GM23248 (cell line): ENCODE measurements at regions not wholly inside any gene's neighbourhood (a gene's known extent, or its start where the extent isn't known, plus 50 kb on each side); places are given as distances from the start of the nearest gene placed in this dataset.

Source experiments
- DNase-seq: peaks from one replicate; pipeline ENCODE4 v3.0.0-alpha.2; 2015
- H2AFZ ChIP-seq: fragments of 200-600 bp; sonication (generic); 2 replicates; pipeline ENCODE4 v1.6.1; 2016; ENCODE audit warnings: antibody characterized with exemption
- H3F3A ChIP-seq: fragments of 200-600 bp; sonication (generic); 2 replicates; pipeline ENCODE4 v1.6.1; 2016; ENCODE audit warnings: mild to moderate bottlenecking, antibody characterized with exemption, mixed run types; ENCODE audit not compliant: insufficient read depth
- H3K27ac ChIP-seq: fragments of 200-600 bp; sonication (generic); 2 replicates; pipeline ENCODE4 v1.5.1; 2016; ENCODE audit warnings: mild to moderate bottlenecking
- H3K27me3 ChIP-seq: fragments of 200-600 bp; sonication (generic); replicated peaks from 2 replicates; pipeline ENCODE4 v1.6.1; 2016; ENCODE audit warnings: mild to moderate bottlenecking; ENCODE audit not compliant: insufficient read depth
- H3K36me3 ChIP-seq: fragments of 200-600 bp; sonication (generic); 2 replicates; pipeline ENCODE4 v1.6.1; 2016; ENCODE audit warnings: low read depth, mild to moderate bottlenecking
- H3K4me1 ChIP-seq: fragments of 200-600 bp; sonication (generic); 2 replicates; pipeline ENCODE4 v1.6.1; 2016; ENCODE audit warnings: mild to moderate bottlenecking; ENCODE audit not compliant: insufficient read depth
- H3K4me2 ChIP-seq: fragments of 200-600 bp; sonication (generic); one replicate; pipeline ENCODE4 v1.6.1; 2016; ENCODE audit warnings: mild to moderate bottlenecking; ENCODE audit not compliant: unreplicated experiment
- H3K4me3 ChIP-seq: fragments of 200-600 bp; sonication (generic); 2 replicates; pipeline ENCODE4 v1.5.1; 2016; ENCODE audit warnings: mild to moderate bottlenecking
- H3K79me2 ChIP-seq: fragments of 200-600 bp; sonication (generic); 2 replicates; pipeline ENCODE4 v1.6.1; 2016; ENCODE audit warnings: mild to moderate bottlenecking; ENCODE audit not compliant: insufficient read depth
- H3K9ac ChIP-seq: fragments of 200-600 bp; sonication (generic); 2 replicates; pipeline ENCODE4 v1.6.1; 2016; ENCODE audit warnings: mild to moderate bottlenecking
- H3K9me2 ChIP-seq: fragments of 200-600 bp; sonication (generic); 2 replicates; pipeline ENCODE4 v1.6.1; 2016; ENCODE audit warnings: mixed run types, mild to moderate bottlenecking, moderate library complexity; ENCODE audit not compliant: insufficient read depth
- H3K9me3 ChIP-seq: fragments of 200-600 bp; sonication (generic); one replicate; pipeline ENCODE4 v1.6.1; 2017; ENCODE audit warnings: low read depth
- H4K20me1 ChIP-seq: fragments of 200-600 bp; sonication (generic); 2 replicates; pipeline ENCODE4 v1.6.0; 2016; ENCODE audit not compliant: insufficient read depth
- EZH2 ChIP-seq: fragments of 200-600 bp; sonication (generic); IDR thresholded peaks from 2 replicates; pipeline ENCODE4 v1.6.1; 2018; ENCODE audit warnings: antibody characterized with exemption, mild to moderate bottlenecking; ENCODE audit not compliant: insufficient read depth, poor library complexity, severe bottlenecking
- EZH2phosphoT487 ChIP-seq: fragments of 200-600 bp; sonication (generic); IDR thresholded peaks from 2 replicates; pipeline ENCODE4 v1.6.1; 2018; ENCODE audit warnings: antibody characterized with exemption, moderate library complexity, mild to moderate bottlenecking, low read depth; ENCODE audit not compliant: insufficient read depth
- WGBS, 2 experiments: methylation state at CpG; one replicate each; pipeline ENCODE4 v1.1.6; 2015 to 2017; ENCODE audit warnings: low lambda C conversion rate in 2 of 2, low coverage in 1 of 2; ENCODE audit errors: missing lambda C conversion rate in 2 of 2; 5-methylcytosine and 5-hydroxymethylcytosine counted together
- in situ Hi-C: fragments of 300-500 bp; cut with MboI; formaldehyde crosslinking; loops from 2 replicates; pipeline ENCODE4 v1.15.0; 2020

- H3K4me2 ChIP-seq: no peak overlapping the region
- no peak overlapping the region for H3K4me3 ChIP-seq
- in situ Hi-C loops: no loop called here
- TF ChIP-seq EZH2phosphoT487 (no peak), EZH2 (no peak)
- H3K4me1 ChIP-seq: no peaks in the 10 kb centered on the region
- no peaks in the 10 kb centered on the region for H3K79me2 ChIP-seq
- H3K9ac ChIP-seq: no peak overlapping the region
- H3K27me3 ChIP-seq: no peaks in the 10 kb centered on the region
- H4K20me1 ChIP-seq: no peaks in the 10 kb centered on the region
- no peaks in the 10 kb centered on the region for H3K9me3 ChIP-seq
- 43 to 47% methylated on average over 19 to 21 of the region's 22 CpGs for WGBS, 2 experiments
- H3F3A ChIP-seq: no peaks in the 10 kb centered on the region
- H3K9me2 ChIP-seq: no peaks in the 10 kb centered on the region
- H3K36me3 ChIP-seq: no peaks in the 10 kb centered on the region
- H2AFZ ChIP-seq: no peak overlapping the region
- no peak for DNase-seq
- no peak overlapping the region for H3K27ac ChIP-seq
Observed at GRCh38 chr11:134535029-134536025, 123.3 kb upstream of the B3GAT1 start.

- no peaks in the 10 kb centered on the region for H3K9me3 ChIP-seq
- TF ChIP-seq EZH2phosphoT487 (no peak), EZH2 (no peak)
- H3K9me2 ChIP-seq: no peaks in the 10 kb centered on the region
- H2AFZ ChIP-seq: no peak overlapping the region
- H3K4me1 ChIP-seq: no peaks in the 10 kb centered on the region
- H3K27ac ChIP-seq: no peak overlapping the region
- no peak overlapping the region for H3K4me2 ChIP-seq
- no peaks in the 10 kb centered on the region for H3K79me2 ChIP-seq
- no peaks in the 10 kb centered on the region for H4K20me1 ChIP-seq
- no peak overlapping the region for H3K4me3 ChIP-seq
- H3F3A ChIP-seq: no peaks in the 10 kb centered on the region
- H3K36me3 ChIP-seq: no peaks in the 10 kb centered on the region
- no peaks in the 10 kb centered on the region for H3K27me3 ChIP-seq
- H3K9ac ChIP-seq: no peak overlapping the region
- in situ Hi-C loops: no loop called here
- DNase-seq: no peak
- 21 to 25% methylated on average over 7 of the region's 7 CpGs for WGBS, 2 experiments
Observed at GRCh38 chr11:134533511-134533910, 121.5 kb upstream of the B3GAT1 start.

- WGBS, 2 experiments: 74 to 76% methylated on average over 6 to 11 of the region's 13 CpGs
- no peaks in the 10 kb centered on the region for H3K9me3 ChIP-seq
- no peak overlapping the region for H3K4me3 ChIP-seq
- no peak overlapping the region for H2AFZ ChIP-seq
- H4K20me1 ChIP-seq: no peaks in the 10 kb centered on the region
- no peaks in the 10 kb centered on the region for H3F3A ChIP-seq
- H3K36me3 ChIP-seq: no peaks in the 10 kb centered on the region
- no peaks in the 10 kb centered on the region for H3K79me2 ChIP-seq
- no peak overlapping the region for H3K4me2 ChIP-seq
- H3K9ac ChIP-seq: no peak overlapping the region
- no peaks in the 10 kb centered on the region for H3K9me2 ChIP-seq
- in situ Hi-C loops: no loop called here
- no peak overlapping the region for H3K27ac ChIP-seq
- TF ChIP-seq EZH2 (no peak), EZH2phosphoT487 (no peak)
- no peaks in the 10 kb centered on the region for H3K27me3 ChIP-seq
- DNase-seq: no peak
- H3K4me1 ChIP-seq: no peaks in the 10 kb centered on the region
Observed at GRCh38 chr11:134532921-134533421, 120.9 kb upstream of the B3GAT1 start.

- TF ChIP-seq EZH2phosphoT487 (no peak), EZH2 (no peak)
- H3K9ac ChIP-seq: no peak overlapping the region
- WGBS, 2 experiments: 48 to 53% methylated on average over 18 to 21 of the region's 23 CpGs
- no peak overlapping the region for H3K4me2 ChIP-seq
- no peaks in the 10 kb centered on the region for H3F3A ChIP-seq
- DNase-seq: no peak
- H3K27me3 ChIP-seq: no peaks in the 10 kb centered on the region
- no peak overlapping the region for H3K27ac ChIP-seq
- no peaks in the 10 kb centered on the region for H4K20me1 ChIP-seq
- H3K4me1 ChIP-seq: no peaks in the 10 kb centered on the region
- no peak overlapping the region for H2AFZ ChIP-seq
- H3K79me2 ChIP-seq: no peaks in the 10 kb centered on the region
- in situ Hi-C loops: no loop called here
- no peak overlapping the region for H3K4me3 ChIP-seq
- no peaks in the 10 kb centered on the region for H3K9me2 ChIP-seq
- no peaks in the 10 kb centered on the region for H3K9me3 ChIP-seq
- H3K36me3 ChIP-seq: no peaks in the 10 kb centered on the region
Observed at GRCh38 chr11:134532131-134532920, 120.3 kb upstream of the B3GAT1 start.
